GM19395 (cell line): ENCODE measurements at regions not wholly inside any gene's neighbourhood (a gene's known extent, or its start where the extent isn't known, plus 50 kb on each side); places are given as distances from the start of the nearest gene placed in this dataset.

Source experiments
- ATAC-seq: cut with Tn5 transposase; IDR thresholded peaks from one replicate; pipeline ENCODE4 v1.9.1; 2021; ENCODE audit warnings: mild to moderate bottlenecking, moderate library complexity; ENCODE audit not compliant: unreplicated experiment

DNA sequence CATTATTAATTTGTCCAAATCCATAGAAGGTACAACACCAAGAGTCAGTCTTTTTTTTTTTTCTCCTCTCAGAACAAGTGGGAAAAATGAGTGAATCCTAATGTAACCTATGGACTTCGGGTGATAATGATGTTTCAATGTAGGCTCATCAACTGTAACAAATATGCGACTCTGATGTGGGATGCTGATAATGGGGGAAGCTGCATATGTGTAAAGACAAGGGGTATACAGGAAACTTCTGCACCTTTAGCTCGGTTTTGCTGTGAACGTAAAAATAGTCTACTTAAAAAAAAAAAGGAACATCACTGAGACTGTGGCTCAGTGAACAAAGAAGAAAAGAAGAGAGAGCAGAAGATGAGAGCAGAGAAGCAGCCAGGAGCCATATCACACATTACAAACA is 78.3 kb upstream of the ARHGAP32 start:
- ATAC-seq: no peak

DNA sequence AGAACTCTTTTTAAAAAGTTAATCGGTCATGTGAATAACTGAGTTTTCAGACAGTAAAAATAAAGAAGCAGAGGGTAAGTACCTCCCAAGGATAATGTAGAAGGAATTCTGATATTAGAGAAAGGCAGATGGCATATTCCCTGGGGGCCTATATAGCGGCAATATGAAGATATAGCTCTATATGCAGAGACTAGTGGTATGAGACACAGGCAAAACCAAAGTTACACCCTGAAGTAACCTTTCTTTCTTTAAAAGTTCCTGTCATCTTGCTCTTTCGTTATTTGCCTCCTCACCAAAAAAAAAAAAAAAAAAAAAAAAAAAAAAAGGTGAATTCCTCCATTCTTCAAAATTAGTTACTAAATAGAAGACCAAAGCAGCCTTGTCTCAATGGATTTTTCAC is 76.2 kb upstream of the ARHGAP32 start:
- no peak for ATAC-seq

DNA sequence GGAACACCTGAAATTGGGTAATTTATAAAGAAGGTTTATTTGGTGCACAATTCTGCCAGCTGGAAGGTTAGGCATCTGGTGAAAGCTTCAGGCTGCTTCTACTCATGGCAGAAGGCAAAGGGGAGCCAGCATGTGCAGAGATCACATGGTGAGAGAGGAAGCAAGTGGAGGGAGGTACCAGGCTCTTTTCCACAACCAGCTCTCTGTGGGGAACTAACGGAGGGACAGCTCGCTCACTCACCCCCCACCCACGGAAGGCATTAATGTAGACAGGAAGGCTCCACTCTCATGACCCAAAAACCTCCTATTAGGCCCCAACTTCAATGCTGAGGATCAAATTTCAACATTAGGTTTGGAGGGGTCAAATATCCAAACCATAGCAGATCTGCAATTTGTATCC is 75.6 kb upstream of the ARHGAP32 start:
- ATAC-seq: no peak

DNA sequence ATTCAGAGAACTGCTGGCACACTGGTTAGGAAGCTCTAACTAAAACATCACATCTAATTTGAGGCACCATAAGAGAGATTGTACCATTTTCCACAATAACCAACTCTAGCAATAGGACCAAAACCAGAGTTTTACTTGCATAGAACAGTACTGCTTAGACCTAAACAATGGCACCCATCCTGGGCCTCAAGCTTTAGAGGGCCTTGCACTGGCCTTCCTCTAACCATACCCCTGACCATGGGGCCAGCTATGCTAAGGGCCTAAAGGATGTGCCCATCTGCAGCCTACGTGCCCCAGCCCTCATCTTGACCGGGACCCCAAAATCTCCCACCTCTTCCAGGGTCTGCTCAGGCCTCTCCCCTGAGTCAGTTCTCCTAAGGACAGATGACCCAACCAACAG is 74.4 kb upstream of the ARHGAP32 start:
- ATAC-seq: no peak

DNA sequence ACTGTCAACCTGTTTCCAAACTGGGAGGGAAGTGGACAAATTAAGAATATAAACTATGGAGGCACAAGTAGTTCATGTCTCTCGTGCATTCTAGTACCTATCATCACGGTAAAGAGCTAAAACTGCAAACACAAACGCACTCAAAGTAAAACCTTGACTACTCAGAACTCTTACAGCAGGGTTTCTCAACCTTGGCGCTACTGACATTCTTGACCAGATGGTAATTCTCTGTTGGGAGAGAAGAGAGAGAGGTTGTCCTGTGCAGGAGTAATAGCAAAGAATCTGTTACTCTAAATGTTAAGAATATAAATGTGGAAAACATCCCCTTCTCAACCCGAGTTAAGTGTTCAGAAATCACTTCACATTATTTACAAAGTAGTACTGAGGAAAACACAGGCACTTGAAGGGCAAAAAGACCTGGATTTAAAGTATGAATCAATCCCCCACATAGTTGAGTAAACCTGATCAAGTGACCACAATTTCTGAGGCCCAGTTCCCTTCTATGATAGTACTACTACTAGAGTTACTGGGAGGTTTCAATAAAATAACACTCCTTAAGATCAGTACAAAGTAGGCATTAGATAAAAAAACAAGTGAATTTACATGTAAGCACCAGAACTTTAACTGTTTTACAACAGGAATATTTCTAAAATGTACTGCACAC is 73.1 kb upstream of the ARHGAP32 start:
- no peak for ATAC-seq

DNA sequence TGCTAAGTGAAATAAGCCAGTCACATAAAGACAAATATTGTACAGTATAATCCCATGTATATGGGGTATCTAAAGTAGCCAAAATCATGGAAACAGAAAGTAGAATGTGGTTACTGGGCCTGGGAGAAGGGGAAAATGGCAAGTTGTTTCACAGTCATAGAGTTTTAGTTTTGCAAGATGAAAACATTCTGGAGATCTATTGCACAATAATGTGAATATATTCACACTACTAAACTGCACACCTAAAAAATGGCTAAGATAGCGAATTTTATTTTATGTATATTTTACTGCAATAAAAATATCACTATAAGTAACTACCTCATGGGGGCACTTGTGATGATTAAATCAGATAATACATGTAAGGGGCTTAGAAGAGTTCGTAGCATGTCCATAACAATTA is 72.0 kb upstream of the ARHGAP32 start:
- no peak for ATAC-seq

DNA sequence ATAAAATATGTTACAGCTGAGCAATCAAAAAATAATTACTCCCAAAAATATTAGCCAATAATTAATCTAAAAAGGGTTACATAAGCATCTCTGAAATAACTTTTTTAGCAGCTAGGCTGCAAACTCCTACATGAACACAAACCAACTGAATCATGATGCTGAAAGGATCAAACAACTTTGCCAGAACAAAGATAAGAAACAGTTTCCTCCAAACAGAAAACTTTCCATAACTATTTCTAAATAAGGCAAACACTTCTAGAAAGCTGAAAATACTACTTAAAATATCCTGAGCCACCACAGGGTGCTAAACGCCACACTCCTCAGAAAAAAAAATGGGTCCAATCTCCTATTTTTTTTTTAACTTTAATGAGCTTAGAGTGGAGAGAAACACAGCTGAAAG is 68.6 kb upstream of the ARHGAP32 start:
- no peak for ATAC-seq

DNA sequence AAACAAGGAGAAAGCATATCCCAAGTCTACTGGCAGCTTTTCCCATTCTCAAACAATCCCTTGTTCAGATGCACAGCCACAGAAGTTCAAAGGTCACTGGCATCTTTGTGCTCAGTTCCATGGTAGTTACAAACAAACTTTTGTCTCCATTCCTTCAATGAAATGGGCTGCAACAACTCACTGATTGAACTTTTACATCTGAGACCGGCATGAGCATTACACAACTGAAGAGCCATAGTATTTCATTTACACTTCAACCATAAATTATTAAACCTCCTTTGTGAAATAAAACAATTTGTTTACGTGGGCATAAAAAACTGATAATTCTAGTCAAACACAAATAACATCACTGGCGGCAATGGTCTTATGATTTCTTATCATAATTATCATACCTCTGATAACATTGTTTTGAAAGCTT is 67.8 kb upstream of the ARHGAP32 start:
- ATAC-seq: no peak

DNA sequence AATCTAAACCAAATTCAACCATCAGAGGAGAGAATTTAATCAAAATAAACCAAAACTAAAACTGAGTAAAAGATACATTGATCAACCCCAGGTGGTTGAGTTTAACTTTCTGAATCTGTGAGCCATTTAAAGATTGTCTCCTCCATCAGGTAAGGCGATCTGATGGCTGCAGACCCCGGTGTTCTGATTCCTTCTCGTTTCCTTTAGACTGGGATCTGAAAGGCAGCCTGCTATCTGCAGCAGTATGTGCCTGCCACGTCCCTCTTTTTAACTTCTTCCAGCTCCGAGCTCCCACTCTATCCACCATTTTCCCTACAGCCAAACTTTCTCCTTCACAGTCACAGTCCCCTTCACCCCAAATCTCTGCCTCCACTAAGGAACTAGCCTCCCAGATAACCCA is 66.1 kb upstream of the ARHGAP32 start:
- ATAC-seq: no peak

DNA sequence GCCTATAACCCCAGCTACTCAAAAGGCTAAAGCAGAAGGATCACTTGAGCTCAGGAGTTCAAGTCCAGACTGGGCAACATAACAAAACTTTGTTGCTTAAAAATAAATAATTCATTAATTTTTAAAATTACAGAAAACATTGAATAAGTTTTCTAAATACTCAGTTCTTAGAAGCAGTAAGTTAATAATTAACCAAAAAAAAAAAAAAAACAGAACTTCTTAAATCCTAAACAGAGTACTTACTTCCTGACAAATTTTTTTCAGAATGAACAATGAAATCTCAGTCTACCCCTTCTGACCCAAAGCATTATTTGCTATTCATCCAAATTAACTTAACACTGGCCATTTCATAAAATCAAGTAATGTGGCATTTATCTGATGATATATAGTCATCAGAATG is 65.4 kb upstream of the ARHGAP32 start:
- no peak for ATAC-seq

DNA sequence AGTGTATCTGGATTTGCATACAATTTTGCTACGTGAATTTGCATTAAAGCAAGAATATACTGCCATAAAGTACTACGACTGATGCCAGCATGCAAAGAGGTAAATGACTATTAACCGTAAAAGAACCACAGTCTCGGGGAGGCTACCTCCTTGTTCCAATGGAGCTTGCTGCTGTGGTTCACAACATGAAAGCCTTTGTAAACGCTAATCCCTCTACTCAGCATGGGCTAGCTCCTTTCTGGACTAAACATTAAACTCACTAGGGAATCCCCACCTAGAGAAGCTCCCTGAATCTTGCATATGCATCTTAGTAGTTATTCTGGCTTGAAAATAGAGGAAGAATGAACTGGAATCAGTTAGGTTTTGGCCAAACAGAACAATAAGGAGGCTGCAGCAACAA is 60.5 kb upstream of the ARHGAP32 start:
- no peak for ATAC-seq

DNA sequence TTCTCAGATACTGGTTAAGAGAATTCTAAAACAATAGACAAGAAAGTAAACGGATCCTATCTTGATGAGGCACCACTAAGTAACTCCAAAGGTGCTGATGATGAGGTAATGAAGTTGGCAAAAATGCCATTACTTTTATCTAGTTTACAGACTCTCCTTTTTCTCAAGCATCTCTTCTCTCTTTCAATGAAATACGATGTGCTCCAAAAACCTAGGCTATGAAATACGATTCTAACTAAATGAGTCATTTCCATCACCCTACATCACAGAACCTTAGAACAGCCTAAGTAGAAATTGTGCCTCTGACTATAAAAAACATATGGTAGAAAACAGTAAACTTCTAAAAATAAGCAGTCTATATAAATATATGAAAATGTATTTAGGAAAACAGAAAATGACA is 58.9 kb upstream of the ARHGAP32 start:
- ATAC-seq: no peak

DNA sequence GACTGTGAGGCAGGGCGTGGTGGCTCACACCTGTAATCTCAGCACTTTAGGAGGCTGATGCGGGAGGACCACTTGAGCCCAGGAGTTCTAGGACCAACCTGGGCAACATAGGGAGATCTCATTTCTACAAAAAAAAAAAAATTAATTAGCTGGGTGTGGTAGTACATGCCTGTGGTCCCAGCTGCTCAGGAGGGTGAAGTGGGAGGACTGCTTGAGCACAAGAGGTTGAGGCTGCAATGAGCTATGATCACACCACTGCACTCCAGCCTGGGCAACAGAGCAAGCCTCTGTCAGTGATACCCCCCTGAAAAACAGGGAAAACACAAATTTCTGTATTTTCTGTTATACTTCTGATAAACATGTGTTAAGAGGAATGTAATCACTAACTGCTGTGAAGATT is 57.8 kb upstream of the ARHGAP32 start:
- ATAC-seq: no peak

DNA sequence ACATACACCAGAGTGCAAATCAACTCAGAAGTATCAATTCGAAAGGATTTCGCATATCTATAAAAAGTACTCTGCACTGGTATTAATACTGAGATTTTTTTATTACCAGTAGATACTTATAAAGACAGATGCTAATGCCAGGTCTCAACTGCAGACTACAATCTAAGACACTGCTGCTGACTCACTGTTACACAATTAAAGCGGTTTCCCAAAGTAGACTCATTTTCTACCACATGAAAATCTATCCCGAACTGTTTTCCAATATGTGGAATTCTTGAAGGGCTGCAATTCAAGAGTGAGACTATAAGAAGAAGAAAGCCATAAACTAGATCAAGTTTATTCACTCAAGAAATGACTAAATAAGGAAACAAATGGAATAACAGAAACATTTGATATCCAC is 57.2 kb upstream of the ARHGAP32 start:
- ATAC-seq: no peak

DNA sequence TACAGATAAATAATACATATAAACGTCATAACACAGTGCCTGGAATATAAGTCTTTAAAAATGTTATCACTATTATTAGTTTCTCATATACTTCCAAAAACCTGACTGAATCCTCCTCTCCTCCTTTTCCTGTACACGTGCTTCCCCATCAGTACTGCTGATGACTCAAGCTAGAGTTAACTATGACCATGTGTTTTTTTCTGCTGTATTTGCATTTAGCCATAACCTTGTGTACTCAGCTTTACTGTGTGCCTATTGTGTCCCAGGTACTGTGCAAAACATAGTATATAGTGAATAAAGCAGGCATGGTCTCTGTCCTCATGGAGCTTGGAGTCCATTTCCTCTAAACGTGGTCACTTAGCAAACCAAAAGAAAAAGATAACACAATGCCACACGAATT is 56.5 kb upstream of the ARHGAP32 start:
- no peak for ATAC-seq

DNA sequence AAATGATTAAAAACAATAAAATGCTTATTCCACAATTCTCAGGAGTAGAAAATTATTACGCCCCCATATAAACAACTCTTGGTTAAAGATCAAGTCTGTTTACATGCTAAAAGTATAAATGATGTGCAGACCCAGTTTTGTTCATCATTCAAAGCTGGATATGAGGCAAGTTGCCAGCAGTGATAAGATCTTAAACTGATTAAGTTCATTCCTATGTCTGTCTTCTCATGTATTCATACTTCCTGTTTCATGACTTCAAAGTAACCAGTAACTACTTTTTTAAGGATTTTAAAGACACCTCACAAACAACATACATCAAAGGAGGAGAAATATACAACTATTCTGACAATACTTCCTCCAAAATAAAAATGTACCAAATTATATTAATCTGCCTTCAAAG is 55.0 kb upstream of the ARHGAP32 start:
- ATAC-seq: no peak

DNA sequence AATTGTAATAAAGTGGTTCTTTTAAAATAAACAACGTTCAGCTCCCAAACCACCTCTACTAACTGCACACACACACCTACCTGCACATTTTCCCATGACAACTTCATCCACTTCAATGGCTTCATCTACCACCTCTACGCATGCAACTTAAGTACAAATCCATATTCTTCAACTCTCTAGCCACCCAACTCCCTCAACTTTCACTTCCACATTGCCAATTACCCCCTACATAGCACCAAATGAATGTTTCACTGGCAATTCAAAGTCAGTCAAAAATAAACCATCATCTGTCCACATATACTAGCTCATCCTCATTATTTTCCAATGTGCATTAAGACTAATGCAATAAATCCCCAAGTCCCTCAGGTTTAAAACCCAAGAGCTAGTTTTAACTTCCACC is 50.7 kb upstream of the ARHGAP32 start:
- ATAC-seq: no peak
